HepG2 (cell line): ENCODE measurements at regions not wholly inside any gene's neighbourhood (a gene's known extent, or its start where the extent isn't known, plus 50 kb on each side); places are given as distances from the start of the nearest gene placed in this dataset.

ENCODE experiments used
- ATF1 ChIP-seq: IDR thresholded peaks from 2 replicates; pipeline ENCODE4 v1.6.1; 2016; ENCODE audit warnings: mild to moderate bottlenecking, control low read depth
- ESRRA ChIP-seq: sonication (generic); formaldehyde crosslinking; IDR thresholded peaks from 2 replicates; pipeline ENCODE4 v1.5.1; 2020; ENCODE audit warnings: mild to moderate bottlenecking, low read depth, missing genetic modification reagents
- TMF1 ChIP-seq: sonication (generic); formaldehyde crosslinking; IDR thresholded peaks from 2 replicates; pipeline ENCODE4 v1.8.1; 2022; ENCODE audit warnings: low read depth, missing genetic modification reagents
- TRIM24 ChIP-seq: sonication (generic); formaldehyde crosslinking; IDR thresholded peaks from 2 replicates; pipeline ENCODE4 v1.8.0; 2022; ENCODE audit warnings: mild to moderate bottlenecking, missing genetic modification reagents
- ZNF326 ChIP-seq: sonication (generic); formaldehyde crosslinking; IDR thresholded peaks from 2 replicates; pipeline ENCODE4 v1.4.0; 2020; ENCODE audit warnings: missing genetic modification reagents, borderline replicate concordance
- ZNF761 ChIP-seq: sonication (generic); formaldehyde crosslinking; conservative IDR thresholded peaks from 2 replicates; pipeline ENCODE4 v1.4.0; 2020; ENCODE audit warnings: mild to moderate bottlenecking, missing genetic modification reagents

- TF ChIP-seq ESRRA, result no peak
- no peak for TF ChIP-seq ATF1
- no peak for TF ChIP-seq TMF1
- no peak for TF ChIP-seq TRIM24 (CRISPR knock-in tag)
- no peak for TF ChIP-seq ZNF761 (CRISPR knock-in tag)
- no peak for TF ChIP-seq ZNF326 (CRISPR knock-in tag)
Observed at GRCh38 chr10:60569681-60570080, 180.0 kb upstream of the ANK3 start.
